Tibial nerve (tissue), 3 donors: ENCODE measurements at regions not wholly inside any gene's neighbourhood (a gene's known extent, or its start where the extent isn't known, plus 50 kb on each side); places are given as distances from the start of the nearest gene placed in this dataset.

Experiments
- POLR2A ChIP-seq, 2 donors: fragments of 450-650 bp; IDR thresholded peaks; one replicate each; pipeline ENCODE4 v1.6.1; 2017; ENCODE audit warnings: antibody characterized with exemption in 2 of 2, mild to moderate bottlenecking in 2 of 2, moderate library complexity in 2 of 2
- TF ChIP-seq, protein P1 (sequence below), 5 experiments: fragments of 200-600 bp in 3 of 5; fragments of 450-650 bp in 2 of 5; sonication (generic) in 3 of 5; IDR thresholded peaks; one replicate each; pipeline ENCODE4 v1.5.1; 2016 to 2019; ENCODE audit warnings: antibody characterized with exemption in 5 of 5, mild to moderate bottlenecking in 3 of 5, moderate library complexity in 2 of 5

DNA sequence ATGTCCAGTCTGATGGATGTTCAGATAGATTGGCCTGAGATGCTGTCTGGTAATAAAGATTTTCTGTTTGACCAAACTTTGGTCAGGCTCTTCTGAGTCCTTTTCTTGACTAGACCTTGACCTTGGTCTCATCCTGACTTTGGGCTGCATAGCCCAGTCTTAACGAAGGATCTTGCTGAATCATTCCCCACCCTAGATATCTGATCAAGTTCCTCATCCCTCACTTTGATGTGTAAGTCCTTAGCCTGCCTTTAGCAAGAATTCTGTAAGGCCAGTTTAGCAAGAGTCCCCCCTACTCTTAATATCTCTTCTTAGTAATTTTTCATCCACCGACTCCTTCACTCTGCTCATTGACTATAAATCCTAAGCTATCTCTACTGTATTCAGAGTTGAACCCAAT is 244.4 kb upstream of the JADE1 start:
- TF ChIP-seq, protein P1, sequence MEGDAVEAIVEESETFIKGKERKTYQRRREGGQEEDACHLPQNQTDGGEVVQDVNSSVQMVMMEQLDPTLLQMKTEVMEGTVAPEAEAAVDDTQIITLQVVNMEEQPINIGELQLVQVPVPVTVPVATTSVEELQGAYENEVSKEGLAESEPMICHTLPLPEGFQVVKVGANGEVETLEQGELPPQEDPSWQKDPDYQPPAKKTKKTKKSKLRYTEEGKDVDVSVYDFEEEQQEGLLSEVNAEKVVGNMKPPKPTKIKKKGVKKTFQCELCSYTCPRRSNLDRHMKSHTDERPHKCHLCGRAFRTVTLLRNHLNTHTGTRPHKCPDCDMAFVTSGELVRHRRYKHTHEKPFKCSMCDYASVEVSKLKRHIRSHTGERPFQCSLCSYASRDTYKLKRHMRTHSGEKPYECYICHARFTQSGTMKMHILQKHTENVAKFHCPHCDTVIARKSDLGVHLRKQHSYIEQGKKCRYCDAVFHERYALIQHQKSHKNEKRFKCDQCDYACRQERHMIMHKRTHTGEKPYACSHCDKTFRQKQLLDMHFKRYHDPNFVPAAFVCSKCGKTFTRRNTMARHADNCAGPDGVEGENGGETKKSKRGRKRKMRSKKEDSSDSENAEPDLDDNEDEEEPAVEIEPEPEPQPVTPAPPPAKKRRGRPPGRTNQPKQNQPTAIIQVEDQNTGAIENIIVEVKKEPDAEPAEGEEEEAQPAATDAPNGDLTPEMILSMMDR (IDR thresholded peaks at IDR 0.05): no peak
- TF ChIP-seq POLR2A (IDR thresholded peaks at IDR 0.05): no peak
